ENCODE measurements at regions not wholly inside any gene's neighbourhood (a gene's known extent, or its start where the extent isn't known, plus 50 kb on each side); places are given as distances from the start of the nearest gene placed in this dataset.
A peak's percentile ranks its signal among the peaks of the same experiment; 100 is the strongest.

DNA sequence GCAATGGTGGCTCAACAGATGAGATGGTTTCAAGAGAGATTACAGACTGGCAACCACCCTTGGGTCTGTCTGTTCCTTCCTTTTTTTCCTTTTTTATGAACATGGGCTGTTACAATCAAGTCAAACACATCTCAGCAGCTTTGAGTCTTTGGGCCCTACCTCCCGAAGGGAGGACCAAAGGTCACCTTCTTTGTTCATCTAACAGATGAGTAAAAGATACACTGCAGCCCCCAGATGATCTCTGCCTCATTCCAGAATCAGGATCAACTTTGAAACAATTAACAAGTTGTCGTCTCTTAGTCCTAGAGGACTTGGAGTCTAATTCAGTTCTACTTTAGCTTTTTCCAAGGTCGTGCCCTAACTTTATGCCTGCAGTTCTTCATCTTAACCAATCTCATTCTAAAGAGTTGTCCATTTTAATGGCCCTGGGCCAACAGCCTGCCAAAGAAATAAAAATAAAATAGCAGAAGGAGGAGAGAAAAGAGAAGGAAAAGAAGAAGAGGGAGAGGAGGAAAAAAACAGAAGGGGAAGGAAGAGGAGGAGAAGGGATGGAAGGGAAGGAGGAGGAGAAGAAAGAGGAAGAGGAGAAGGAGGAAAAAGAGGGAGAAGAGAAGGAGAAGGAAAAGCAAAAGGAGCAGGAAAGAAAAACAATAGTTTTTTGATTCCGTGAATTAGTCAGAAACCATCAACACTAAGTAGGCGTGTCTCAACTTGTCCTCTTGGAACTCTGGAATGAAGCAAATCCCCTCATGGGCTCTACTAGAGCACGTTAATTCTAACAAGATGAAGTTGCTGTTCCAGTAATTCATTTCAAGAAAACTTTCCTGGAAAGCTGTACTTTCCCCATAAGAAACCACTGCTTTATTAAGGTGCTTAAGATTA lies 281.2 kb downstream of the FOXO1 start:
- Mint-ChIP-seq H3K4me1 (peaks cover 52% of the 10 kb centered on the region), H3K36me3 (ENCODE audit: insufficient read depth) (peaks cover 11% of the 10 kb centered on the region), H3K9me3 (no peaks in the 10 kb centered on the region), H3K27ac (ENCODE audit: low read depth) (peak overlapping the region; percentile 47), H3K27me3 (no peaks in the 10 kb centered on the region), H3K4me3 (no peak overlapping the region)
- no peak for ATAC-seq (replicated peaks; ENCODE audit: extremely low read depth, poor library complexity, severe bottlenecking)
- DNase-seq (ENCODE audit: low spot score in 2 of 2), result no peak

DNA sequence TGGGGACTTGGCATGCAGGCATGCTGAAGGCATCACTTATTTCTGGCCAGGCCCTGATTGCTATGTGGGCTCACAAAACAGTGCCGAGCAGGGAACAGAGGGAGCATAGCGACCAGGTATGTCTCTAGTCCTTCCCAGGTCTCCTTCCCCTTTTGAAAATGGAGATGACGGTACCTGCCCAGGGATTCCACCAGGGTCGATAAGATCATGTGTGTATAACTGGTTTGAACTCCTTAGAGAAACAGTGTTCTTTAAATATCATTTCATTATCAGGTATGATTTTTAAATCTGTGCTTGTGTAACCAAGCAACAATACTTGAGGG lies 280.6 kb downstream of the FOXO1 start:
- H3K4me3 Mint-ChIP-seq, result no peak overlapping the region
- DNase-seq (ENCODE audit: low spot score in 2 of 2) (no peak), ATAC-seq (replicated peaks; ENCODE audit: extremely low read depth, poor library complexity, severe bottlenecking) (no peak)
- H3K4me1 Mint-ChIP-seq, result peaks cover 57% of the 10 kb centered on the region
- H3K9me3 Mint-ChIP-seq, result no peaks in the 10 kb centered on the region
- H3K27me3 Mint-ChIP-seq, result no peaks in the 10 kb centered on the region
- H3K27ac Mint-ChIP-seq (ENCODE audit: low read depth), result no peak overlapping the region
- H3K36me3 Mint-ChIP-seq (ENCODE audit: insufficient read depth), result peaks cover 11% of the 10 kb centered on the region

DNA sequence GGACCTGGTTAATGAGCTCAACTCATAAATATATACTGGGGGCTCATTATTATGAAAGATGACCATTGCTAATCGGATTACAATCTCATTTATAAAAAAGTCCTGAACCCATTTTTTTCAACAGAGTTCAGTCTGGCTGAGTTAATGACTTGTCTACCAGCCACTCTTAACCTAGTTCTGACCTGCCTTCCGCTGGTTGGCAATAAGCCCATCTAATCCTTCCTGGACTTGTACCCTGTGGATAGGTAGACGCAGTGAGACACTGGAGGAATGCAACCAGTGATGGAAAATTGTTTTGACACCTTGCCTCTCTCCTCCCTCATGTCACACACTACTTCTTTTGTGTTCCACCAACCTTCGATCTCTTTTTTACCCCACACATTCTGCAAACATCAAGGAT lies 279.9 kb downstream of the FOXO1 start:
- Mint-ChIP-seq H3K4me3 (no peak overlapping the region), H3K4me1 (peaks cover 57% of the 10 kb centered on the region), H3K27me3 (no peaks in the 10 kb centered on the region), H3K36me3 (ENCODE audit: insufficient read depth) (peaks cover 11% of the 10 kb centered on the region), H3K27ac (ENCODE audit: low read depth) (peak overlapping the region; percentile 95), H3K9me3 (no peaks in the 10 kb centered on the region)
- ATAC-seq (replicated peaks; ENCODE audit: extremely low read depth, poor library complexity, severe bottlenecking) (no peak), DNase-seq (ENCODE audit: low spot score in 2 of 2) (no peak)

DNA sequence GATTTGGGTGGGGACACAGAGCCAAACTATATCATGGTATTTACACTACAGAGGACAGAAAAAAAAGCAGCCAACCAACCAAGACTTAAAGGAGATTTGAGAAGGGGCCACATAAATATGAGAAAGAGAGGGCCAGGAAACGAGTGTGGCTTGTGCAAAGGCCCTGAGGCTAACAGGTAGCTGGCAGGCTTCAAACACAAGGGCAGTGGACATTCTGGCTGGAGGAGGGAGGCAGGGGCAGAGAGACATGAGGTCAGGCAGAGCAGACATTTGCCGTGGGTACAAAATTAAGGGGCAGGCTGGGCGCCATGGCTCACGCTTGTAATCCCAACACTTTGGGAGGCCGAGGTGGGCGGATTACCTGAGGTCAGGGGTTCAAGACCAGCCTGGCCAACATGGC lies 278.7 kb downstream of the FOXO1 start:
- Mint-ChIP-seq H3K4me3 (peak overlapping the region; percentile 48), H3K4me1 (peaks cover 63% of the 10 kb centered on the region), H3K27me3 (no peaks in the 10 kb centered on the region), H3K9me3 (no peaks in the 10 kb centered on the region), H3K36me3 (ENCODE audit: insufficient read depth) (peaks cover 11% of the 10 kb centered on the region), H3K27ac (ENCODE audit: low read depth) (peak overlapping the region; percentile 95)
- no peak for DNase-seq (ENCODE audit: low spot score in 2 of 2)
- ATAC-seq (replicated peaks; ENCODE audit: extremely low read depth, poor library complexity, severe bottlenecking), result no peak

DNA sequence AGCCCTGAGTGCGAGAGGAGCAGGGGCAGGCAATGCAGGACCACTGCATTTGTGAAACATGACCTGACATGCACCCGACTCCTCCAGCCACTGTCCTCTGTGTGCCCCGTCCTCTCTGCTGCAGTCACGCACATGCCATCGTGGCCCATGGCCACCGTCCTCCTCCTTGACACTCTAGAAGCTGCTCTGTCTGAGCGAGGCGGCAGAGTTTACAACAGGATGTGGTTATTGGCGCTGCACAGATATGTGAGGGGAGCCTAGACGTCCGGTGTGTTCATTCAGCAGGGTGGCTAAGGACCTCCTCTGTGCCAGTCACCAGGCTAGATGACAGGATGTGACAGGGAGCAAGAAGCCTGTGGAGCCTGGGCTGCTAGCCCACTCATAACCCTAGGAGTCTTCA lies 277.8 kb downstream of the FOXO1 start:
- no peaks in the 10 kb centered on the region for H3K9me3 Mint-ChIP-seq
- DNase-seq (ENCODE audit: low spot score in 2 of 2), result peak; percentile 57 to 85
- H3K27me3 Mint-ChIP-seq, result no peaks in the 10 kb centered on the region
- peak; percentile 97 for ATAC-seq (replicated peaks; ENCODE audit: extremely low read depth, poor library complexity, severe bottlenecking)
- peaks cover 59% of the 10 kb centered on the region for H3K4me1 Mint-ChIP-seq
- peaks cover 11% of the 10 kb centered on the region for H3K36me3 Mint-ChIP-seq (ENCODE audit: insufficient read depth)
- peak overlapping the region; percentile 85 for H3K4me3 Mint-ChIP-seq
- H3K27ac Mint-ChIP-seq (ENCODE audit: low read depth), result peak overlapping the region; percentile 95

DNA sequence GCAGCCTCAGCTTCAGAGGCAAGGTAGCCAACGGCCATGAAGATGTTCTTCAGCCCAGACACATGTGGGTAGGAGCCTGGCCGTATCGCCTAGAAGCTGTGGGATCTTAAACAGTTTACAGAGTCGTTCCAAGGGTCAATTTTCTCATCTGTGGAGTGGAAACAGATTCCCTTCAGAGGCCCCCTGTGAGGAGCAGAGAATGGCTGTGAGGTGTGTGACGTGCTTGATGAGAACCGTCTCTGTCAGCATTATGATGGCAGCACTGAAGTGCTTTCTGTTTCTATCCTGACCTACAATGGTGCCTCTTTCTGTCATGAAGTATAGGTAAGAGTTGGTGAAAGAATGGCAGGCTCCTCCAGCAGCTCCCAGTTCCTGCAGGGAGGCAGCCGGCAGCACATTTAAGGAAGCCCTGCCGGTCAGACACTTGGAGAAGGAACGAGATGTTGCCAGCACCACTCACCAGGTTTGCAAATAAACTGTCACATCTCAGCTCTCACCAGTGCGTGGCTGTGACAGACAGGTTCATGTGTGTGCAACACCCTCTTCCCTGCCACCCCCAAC lies 277.3 kb downstream of the FOXO1 start:
- H3K4me3 Mint-ChIP-seq, result peak overlapping the region; percentile 85
- peak in 1 of 2 donors; percentile 50 for DNase-seq (ENCODE audit: low spot score in 2 of 2)
- H3K9me3 Mint-ChIP-seq, result no peaks in the 10 kb centered on the region
- no peaks in the 10 kb centered on the region for H3K27me3 Mint-ChIP-seq
- H3K4me1 Mint-ChIP-seq, result peaks cover 57% of the 10 kb centered on the region
- ATAC-seq (replicated peaks; ENCODE audit: extremely low read depth, poor library complexity, severe bottlenecking), result peak; percentile 69
- H3K36me3 Mint-ChIP-seq (ENCODE audit: insufficient read depth), result peaks cover 11% of the 10 kb centered on the region
- H3K27ac Mint-ChIP-seq (ENCODE audit: low read depth), result peak overlapping the region; percentile 95

DNA sequence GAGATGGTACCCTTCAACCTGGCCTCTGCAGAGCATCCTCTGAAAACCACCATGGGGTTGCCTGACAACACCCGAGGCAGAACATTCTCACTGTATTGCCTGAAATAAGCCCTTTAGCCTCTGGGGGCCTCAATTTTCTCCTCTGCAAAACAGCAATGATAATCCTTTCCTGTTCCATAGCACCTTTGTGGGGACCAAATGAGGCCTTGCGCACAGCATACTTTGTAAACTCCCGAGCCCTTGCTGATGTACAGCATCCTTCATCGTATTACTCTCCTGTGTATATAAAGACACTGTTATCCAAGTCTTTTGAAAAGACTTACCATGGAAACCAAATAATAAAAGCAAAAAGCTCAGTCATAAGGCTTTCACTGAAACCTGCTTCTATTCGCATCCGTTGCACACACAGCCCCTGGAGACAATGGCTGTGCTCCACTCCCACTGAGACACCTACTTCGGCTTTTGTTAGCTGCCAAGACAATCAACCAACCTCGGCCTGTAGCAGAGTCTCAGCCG lies 276.0 kb downstream of the FOXO1 start:
- Mint-ChIP-seq H3K27ac (ENCODE audit: low read depth) (peak overlapping the region; percentile 82), H3K4me1 (peaks cover 50% of the 10 kb centered on the region), H3K36me3 (ENCODE audit: insufficient read depth) (peaks cover 11% of the 10 kb centered on the region), H3K9me3 (no peaks in the 10 kb centered on the region), H3K4me3 (peak overlapping the region; percentile 58), H3K27me3 (no peaks in the 10 kb centered on the region)
- no peak for DNase-seq (ENCODE audit: low spot score in 2 of 2)
- no peak for ATAC-seq (replicated peaks; ENCODE audit: extremely low read depth, poor library complexity, severe bottlenecking)

DNA sequence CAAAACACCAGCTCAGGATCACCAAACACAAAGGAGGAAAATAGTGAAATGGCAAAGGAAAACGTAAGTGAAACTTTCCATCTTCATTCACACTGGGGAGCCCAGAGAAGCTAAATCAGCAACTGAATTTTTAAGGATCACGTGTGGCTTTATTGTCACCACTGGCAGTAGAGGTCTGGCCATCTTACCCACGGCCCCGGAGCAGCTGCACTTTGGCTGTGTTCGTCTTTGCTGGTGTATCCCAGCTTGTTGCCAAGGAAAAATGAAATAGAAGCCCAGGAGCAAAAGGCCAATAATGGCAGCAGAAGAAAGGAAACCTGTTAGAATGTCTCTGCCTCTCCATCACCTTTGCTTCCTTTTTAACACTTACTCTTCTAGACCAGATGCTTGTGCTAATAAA lies 274.7 kb downstream of the FOXO1 start:
- H3K27me3 Mint-ChIP-seq, result no peaks in the 10 kb centered on the region
- H3K4me1 Mint-ChIP-seq, result peaks cover 46% of the 10 kb centered on the region

DNA sequence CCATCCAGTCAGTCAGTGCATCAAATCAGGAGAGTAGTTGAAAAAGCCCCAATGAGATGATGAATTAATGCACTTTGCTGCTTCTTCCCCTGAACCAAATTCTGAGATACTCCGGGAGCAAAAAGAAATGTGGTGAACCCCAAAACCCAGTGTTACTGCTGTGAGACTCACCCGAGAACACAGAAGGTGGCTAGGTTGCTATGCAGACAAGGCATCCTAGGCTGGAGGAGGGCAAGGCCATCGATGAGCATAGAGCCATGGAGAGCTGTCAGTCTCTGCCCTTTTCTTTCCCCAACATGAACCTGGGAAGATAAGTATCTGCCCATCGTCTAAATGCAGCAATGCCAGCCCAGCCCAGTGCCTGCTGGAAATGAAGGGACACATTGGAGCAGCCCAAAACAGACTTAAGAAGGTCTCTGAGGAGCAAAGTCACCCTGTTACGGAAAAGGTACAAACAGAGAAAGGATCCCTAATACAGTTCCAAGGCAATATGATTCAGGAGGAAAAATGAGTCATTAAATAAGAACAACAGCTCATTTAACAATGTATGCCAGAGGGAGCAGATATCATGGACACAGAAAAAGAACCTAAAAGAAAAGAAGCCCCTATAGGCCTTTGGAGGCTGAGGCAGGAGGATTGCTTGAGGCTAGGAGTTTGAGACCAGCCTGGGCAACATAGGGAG lies 272.0 kb downstream of the FOXO1 start:
- no peaks in the 10 kb centered on the region for H3K27me3 Mint-ChIP-seq
- peak in 1 of 2 donors; percentile 20 for DNase-seq (ENCODE audit: low spot score in 2 of 2)
- H3K4me3 Mint-ChIP-seq, result no peak overlapping the region
- peaks cover 1% of the 10 kb centered on the region for H3K36me3 Mint-ChIP-seq (ENCODE audit: insufficient read depth)
- no peaks in the 10 kb centered on the region for H3K9me3 Mint-ChIP-seq
- no peak for ATAC-seq (replicated peaks; ENCODE audit: extremely low read depth, poor library complexity, severe bottlenecking)
- H3K27ac Mint-ChIP-seq (ENCODE audit: low read depth), result peak overlapping the region; percentile 14
- H3K4me1 Mint-ChIP-seq, result peaks cover 23% of the 10 kb centered on the region

More for the DNA sequence above, 274.7 kb downstream of the FOXO1 start:
- peaks cover 11% of the 10 kb centered on the region for H3K36me3 Mint-ChIP-seq (ENCODE audit: insufficient read depth)
- DNase-seq (ENCODE audit: low spot score in 2 of 2), result no peak
- no peak overlapping the region for H3K4me3 Mint-ChIP-seq
- no peaks in the 10 kb centered on the region for H3K9me3 Mint-ChIP-seq
- ATAC-seq (replicated peaks; ENCODE audit: extremely low read depth, poor library complexity, severe bottlenecking), result no peak
- H3K27ac Mint-ChIP-seq (ENCODE audit: low read depth), result no peak overlapping the region

DNA sequence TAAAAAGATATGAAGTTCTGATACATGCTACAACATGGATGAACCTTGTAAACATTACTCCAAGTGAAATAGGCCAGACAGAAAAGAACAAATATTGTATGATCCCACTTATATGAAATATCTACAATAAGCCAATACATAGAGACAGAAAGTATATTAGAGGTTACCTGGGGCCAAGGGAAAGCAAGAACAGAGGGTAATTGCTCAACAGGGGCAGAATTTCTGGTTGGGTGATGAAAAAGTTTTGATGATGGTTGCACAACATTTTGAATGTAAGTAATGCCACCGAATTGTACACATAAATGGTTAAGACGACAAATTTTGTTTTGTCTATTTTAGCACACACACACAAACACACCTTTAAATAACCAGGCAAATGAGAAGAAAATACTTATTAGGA lies 268.4 kb downstream of the FOXO1 start:
- DNase-seq (ENCODE audit: low spot score in 2 of 2), result no peak
- Mint-ChIP-seq H3K36me3 (ENCODE audit: insufficient read depth) (no peaks in the 10 kb centered on the region), H3K4me3 (no peak overlapping the region), H3K4me1 (peaks cover 26% of the 10 kb centered on the region), H3K9me3 (no peaks in the 10 kb centered on the region), H3K27ac (ENCODE audit: low read depth) (no peak overlapping the region), H3K27me3 (no peaks in the 10 kb centered on the region)
- ATAC-seq (replicated peaks; ENCODE audit: extremely low read depth, poor library complexity, severe bottlenecking), result no peak

DNA sequence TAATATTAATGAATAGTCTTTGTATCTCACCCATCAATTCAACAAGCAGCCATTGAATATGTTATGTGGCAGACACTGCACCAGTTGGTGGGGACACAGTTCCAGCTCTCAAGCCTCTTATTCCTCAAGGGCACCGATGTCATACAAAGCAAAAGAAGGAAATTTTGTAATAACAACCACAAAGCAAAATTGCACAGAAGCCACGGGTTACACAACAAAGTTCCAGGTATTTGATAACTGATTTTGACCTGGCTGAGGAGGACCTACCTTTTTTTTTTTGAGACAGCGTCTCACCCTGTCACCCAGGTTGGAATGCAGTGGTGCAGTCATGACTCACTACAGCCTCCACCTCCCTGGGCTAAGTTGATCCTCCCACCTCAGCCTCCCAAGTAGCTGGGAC lies 266.7 kb downstream of the FOXO1 start:
- H3K4me1 Mint-ChIP-seq, result peaks cover 17% of the 10 kb centered on the region
- no peaks in the 10 kb centered on the region for H3K36me3 Mint-ChIP-seq (ENCODE audit: insufficient read depth)
- DNase-seq (ENCODE audit: low spot score in 2 of 2) (no peak), ATAC-seq (replicated peaks; ENCODE audit: extremely low read depth, poor library complexity, severe bottlenecking) (no peak)
- no peaks in the 10 kb centered on the region for H3K9me3 Mint-ChIP-seq
- no peak overlapping the region for H3K4me3 Mint-ChIP-seq
- H3K27ac Mint-ChIP-seq (ENCODE audit: low read depth), result no peak overlapping the region
- H3K27me3 Mint-ChIP-seq, result no peaks in the 10 kb centered on the region

DNA sequence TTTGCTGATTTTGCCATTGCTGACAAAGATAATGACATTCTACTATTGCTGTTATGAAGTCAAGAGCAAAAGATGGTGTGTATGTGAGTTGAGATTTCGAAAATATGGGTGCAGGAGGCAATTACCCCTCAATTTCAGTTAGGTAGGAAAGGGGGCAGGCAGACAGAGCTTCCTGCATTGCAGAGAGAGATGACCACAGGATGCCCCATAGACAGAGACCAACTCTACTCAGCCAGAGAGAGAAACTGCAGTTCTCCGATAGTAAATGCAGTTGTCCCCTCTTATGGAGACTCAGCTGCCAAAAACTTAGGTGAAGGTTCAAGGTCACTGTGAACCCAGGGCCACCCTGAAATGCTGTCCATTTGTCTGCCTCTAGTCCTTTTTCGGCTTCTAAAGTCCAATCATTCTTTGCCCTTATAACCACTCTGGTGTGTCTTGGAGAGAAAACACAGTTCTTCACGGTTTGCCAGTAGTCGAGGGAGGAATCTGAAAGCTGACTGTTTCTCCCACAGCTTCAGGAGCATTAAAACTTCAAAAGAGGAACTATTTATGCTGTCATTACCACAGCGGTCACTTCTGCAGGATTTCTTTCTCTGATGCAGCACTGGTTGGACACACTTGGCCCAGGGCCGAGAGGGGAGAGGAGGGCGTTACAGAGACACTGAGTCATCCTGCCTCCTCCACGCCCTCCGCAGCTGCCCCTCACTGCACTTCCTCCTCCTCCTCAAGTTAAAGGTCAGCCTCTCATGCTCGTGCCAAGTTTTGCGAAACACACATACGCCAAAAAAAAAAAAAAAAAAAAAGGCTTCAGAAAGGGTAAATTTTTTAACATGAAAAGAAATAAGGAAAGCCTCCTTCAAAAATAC lies 264.3 kb downstream of the FOXO1 start:
- DNase-seq (ENCODE audit: low spot score in 2 of 2) (no peak), ATAC-seq (replicated peaks; ENCODE audit: extremely low read depth, poor library complexity, severe bottlenecking) (no peak)
- H3K27me3 Mint-ChIP-seq, result no peaks in the 10 kb centered on the region
- H3K27ac Mint-ChIP-seq (ENCODE audit: low read depth), result no peak overlapping the region
- no peaks in the 10 kb centered on the region for H3K36me3 Mint-ChIP-seq (ENCODE audit: insufficient read depth)
- no peaks in the 10 kb centered on the region for H3K9me3 Mint-ChIP-seq
- no peak overlapping the region for H3K4me3 Mint-ChIP-seq
- peaks cover 17% of the 10 kb centered on the region for H3K4me1 Mint-ChIP-seq

All from central memory CD8-positive, alpha-beta T cell (primary cell).